ENCODE measurements at regions not wholly inside any gene's neighbourhood (a gene's known extent, or its start where the extent isn't known, plus 50 kb on each side); places are given as distances from the start of the nearest gene placed in this dataset.
"Not testable (repeated sequence)": the region's sequence is repeated elsewhere in the genome, so short reads cannot be mapped to it uniquely, and the experiment has no call there.

DNA sequence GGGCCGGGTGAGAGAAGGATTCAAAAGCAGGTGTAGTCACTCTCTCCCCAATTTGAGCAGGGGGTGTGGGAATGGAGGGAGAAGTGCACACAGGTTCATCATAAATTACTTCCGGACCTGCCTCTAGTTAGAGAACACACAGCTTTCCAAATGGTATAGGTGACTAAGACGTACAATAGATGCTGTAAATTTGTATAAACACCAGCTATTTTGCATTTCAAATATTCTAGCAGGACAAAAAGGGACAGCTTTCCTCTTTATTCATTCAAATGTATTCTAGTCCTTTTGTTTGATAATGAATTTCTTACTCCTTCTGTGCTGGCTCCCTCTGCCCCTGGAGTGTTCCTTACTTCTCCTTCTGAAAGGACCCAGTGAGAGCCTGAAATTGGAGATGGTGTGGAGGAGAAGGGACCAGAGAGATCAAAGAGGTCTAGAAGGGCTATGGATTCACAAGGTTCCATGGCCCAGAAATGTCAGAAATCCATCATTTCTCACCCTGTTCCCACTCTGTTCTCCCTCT, 53.2 kb upstream of the SH3BP4 start:
- no peak for DNase-seq (ENCODE audit: low read depth)

GRCh38 chr2:234888442-234888841, 63.4 kb upstream of the SH3BP4 start:
- not testable (repeated sequence) for DNase-seq (ENCODE audit: low read depth)

DNA sequence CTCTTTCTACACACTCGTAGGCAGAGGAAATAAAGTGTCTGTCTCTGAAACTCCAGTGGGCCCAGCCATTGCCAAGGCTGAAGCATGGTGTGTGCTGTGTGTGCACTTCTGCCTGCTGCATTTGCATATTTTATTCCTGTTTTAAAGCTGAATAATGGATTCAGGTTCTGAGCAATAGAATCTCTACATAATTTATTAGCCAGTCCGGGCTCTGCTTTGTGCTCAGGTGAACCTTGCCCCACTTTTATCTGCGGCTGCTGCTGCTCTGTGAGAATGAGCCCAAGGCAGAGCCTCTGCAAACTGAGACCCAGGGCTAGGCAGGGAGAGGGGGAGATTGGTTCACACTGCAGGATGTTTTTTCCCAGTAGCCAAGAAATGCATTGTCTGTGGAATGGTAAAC, 64.6 kb upstream of the SH3BP4 start:
- DNase-seq (ENCODE audit: low read depth), result no peak

- no peak for DNase-seq (ENCODE audit: low read depth)
These were observed 65.9 kb upstream of the SH3BP4 start for GRCh38 chr2:234885886-234886285.

GRCh38 chr2:234885118-234885517, 66.7 kb upstream of the SH3BP4 start:
- no peak for DNase-seq (ENCODE audit: low read depth)

GRCh38 chr2:234884591-234884990, 67.2 kb upstream of the SH3BP4 start:
- DNase-seq (ENCODE audit: low read depth), result no peak

DNA sequence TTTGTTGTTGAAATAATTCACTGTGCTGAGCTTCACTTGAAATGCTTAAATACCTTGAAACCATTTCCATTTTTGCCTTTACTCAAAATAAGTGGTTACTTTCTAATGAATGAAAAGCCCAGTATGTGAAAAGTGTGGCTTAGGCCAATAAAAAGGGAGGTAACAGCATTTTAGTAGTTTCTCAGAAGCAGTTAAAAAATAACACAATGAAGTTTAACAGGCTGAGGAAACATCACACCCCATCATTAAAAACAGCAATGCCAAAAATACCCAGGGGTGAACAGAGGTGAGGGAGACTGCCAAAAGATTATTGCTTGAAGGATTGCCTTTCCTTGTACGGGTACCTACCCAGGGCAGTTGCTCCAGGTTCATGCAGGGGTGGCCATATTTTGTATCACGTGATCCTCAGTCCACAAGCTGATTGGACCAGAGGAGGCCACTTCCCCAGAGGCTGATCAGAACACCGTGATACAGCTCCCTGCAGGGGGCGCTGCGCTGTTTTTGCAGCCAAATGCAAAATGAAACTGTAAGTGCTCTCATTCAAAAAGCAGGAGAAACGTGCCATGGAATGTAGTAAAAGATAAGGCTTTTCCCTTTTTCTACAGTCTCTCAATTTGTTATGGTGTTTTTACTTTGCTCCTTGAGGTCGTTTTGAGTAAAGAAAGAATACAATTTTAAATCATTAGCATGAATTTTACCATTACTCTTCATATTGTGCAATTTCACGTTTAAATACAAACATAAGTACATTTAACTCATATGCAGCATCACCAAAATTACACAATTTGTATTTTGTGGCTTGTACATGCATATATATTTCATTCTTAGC, 70.2 kb upstream of the SH3BP4 start:
- no peak for DNase-seq (ENCODE audit: low read depth)

- no peak for DNase-seq (ENCODE audit: low read depth)
These were observed 71.1 kb upstream of the SH3BP4 start for GRCh38 chr2:234880551-234881211.

DNA sequence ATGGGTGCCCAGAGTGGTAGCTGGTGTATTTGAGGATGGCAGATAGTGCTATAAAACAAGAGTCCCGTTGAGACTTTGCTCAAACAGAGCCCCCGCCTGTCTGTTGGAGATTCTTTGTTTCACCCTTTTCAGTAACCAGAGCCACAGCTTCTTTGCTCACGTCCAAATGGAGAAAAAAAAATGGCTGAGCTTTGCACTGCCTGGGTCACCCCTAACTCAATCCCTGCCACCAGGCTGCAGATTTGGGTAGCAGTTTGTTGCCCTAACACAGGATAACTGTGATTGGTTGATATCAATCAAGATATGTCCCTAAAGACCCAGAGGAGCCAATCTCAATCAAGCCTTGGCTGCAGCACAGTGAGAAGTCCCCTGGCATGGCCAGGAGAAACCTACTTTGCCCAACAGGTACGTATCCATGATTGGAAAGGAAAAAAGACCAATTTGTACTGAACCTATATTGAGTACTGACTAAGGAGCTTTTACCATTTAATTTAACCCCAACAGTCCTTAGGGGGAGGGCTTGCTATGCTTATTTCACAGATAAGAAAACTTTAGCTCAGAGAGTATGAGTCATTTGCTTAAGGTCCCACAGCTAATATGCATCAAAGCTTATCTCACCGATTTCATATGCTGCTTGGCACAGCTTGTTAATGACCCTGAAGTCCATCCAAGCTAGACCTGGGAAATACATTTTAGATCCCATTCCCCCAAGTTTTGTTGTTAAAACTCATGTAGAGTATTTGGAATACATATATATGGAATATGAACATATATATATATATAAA, 72.0 kb upstream of the SH3BP4 start:
- no peak for DNase-seq (ENCODE audit: low read depth)

- DNase-seq (ENCODE audit: low read depth), result not testable (repeated sequence)
These were observed 75.2 kb upstream of the SH3BP4 start for GRCh38 chr2:234876621-234877020.

DNA sequence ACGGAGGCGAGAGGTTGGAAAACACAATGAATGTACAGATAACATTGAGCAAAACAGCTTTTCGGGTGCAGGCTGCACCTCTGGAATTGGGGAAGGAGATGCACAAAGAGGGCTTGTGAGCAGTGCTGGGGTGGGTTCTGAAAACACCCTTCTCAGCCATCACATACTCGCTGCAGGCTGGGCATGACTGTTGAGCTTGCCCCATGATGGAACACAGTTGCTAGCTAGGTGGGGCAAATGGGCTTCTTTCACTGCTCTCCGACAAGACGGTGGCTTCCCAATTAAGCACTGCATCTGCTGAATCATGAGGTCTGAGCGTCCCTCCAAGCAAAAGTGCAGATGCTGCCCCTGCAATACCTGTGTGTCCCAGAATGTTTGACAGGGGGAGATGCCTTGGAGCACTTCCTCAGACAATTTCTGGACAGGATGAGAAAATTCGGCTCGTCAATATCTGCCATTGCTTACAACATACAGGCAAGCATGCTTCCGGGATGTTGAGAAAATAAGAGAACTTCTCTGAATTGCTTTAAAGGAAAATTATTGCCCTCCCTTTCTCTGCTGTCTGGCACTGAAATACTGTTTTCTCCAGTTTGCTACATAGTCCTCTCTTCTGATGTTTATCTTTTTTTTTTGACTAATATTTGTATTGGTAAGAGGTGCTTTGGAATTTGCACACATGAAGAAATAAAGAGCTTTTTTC, 77.3 kb upstream of the SH3BP4 start:
- no peak for DNase-seq (ENCODE audit: low read depth)

GRCh38 chr2:234873828-234874173, 78.0 kb upstream of the SH3BP4 start:
- no peak for DNase-seq (ENCODE audit: low read depth)

DNA sequence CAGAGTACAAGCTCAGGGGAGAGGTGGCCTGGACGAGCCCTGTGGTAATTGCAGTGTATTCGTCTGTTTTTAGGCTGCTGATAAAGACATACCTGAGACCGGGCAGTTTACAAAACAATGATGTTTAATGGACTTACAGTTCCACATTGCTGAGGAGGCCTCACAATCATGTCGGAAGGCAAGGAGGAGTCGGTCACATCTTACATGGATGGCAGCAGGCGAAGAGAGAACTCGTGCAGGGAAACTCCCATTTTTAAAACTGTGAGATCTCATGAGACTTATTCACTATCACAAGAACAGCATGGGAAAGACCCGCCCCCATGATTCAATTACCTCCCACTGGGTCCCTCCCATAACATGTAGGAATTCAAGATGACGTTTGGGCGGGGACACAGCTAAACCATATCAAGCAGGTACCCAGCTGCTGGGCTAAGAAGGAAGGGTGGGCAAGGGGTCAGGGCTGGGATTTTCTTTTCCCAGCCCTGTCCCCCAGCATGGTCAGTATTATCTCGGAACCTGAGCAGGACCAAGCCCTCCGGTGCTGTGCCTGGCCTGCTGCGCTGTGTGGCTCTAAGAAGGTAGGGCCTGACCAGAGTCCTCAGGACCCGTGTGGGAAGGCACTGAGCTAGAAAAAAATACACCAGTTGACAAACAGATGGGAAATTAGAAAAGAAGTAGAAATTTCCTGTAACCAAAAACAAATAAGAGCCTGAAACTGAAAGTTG, 78.6 kb upstream of the SH3BP4 start:
- DNase-seq (ENCODE audit: low read depth), result no peak

GRCh38 chr2:234869969-234870368, 81.8 kb upstream of the SH3BP4 start:
- DNase-seq (ENCODE audit: low read depth), result no peak

- DNase-seq (ENCODE audit: low read depth), result no peak
These were observed 82.7 kb upstream of the SH3BP4 start for GRCh38 chr2:234869164-234869563.

GRCh38 chr2:234867882-234868285, 83.9 kb upstream of the SH3BP4 start:
- DNase-seq (ENCODE audit: low read depth), result no peak

- no peak for DNase-seq (ENCODE audit: low read depth)
These were observed 86.2 kb upstream of the SH3BP4 start for GRCh38 chr2:234865586-234865985.

- DNase-seq (ENCODE audit: low read depth), result no peak
These were observed 86.8 kb upstream of the SH3BP4 start for GRCh38 chr2:234865040-234865439.

GRCh38 chr2:234864506-234864905, 87.3 kb upstream of the SH3BP4 start:
- DNase-seq (ENCODE audit: low read depth), result no peak

DNA sequence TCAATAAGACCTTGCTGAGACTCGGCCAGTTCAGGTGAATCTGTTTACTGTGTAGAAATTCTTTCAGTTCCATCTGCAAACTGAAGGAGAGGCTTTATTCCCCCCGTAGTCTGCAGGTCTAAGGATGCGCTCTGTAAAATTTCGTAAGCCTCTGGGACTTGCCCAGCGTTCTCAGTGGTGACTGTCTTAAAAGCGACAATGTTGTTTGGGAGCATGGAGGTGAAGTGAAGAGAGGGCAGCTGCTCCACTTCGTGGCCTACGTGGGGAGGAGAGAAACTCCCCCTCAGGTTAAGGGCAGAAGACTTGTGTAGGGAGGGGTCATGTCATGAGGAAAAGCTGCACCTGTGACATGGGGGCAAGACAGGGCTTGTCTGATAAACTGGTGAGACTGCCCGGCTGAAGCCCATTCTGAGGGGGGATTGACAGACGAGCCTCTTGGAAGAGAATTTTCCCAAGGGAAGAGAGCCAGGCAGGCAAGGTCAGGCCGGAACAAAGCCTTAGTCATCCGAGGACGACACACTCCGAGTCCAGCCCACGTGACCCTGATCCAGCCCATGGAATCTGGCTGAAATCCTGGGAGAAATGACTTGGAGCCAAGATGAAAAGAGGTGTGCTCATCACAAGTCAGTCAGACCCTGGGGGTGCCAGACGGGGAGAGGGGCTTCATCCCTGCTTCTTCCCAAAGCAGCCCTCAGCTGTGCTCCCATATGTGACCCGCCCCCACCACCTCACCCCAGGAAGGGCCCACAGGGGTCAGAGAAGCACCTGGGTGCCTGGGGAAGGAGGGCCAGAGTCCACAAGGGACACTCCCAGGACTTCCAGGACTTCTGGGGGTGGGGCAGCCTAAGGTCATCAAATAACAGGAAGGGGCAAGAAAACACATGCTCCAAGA, 88.5 kb upstream of the SH3BP4 start:
- no peak for DNase-seq (ENCODE audit: low read depth)
